ENCODE measurements at regions not wholly inside any gene's neighbourhood (a gene's known extent, or its start where the extent isn't known, plus 50 kb on each side); places are given as distances from the start of the nearest gene placed in this dataset.

GRCh38 chr6:90646940-90647339 lies 60.1 kb upstream of the MAP3K7 start:
- TF ChIP-seq CTCF (IDR thresholded peaks at IDR 0.05; ENCODE audit: poor library complexity) (no peak), EZH2 (IDR thresholded peaks at IDR 0.05; ENCODE audit: borderline replicate concordance) (no peak)

All from hepatocyte (in vitro differentiated cells).